Keratinocyte (primary cell): ENCODE measurements at regions not wholly inside any gene's neighbourhood (a gene's known extent, or its start where the extent isn't known, plus 50 kb on each side); places are given as distances from the start of the nearest gene placed in this dataset.

ENCODE experiments used
- EZH2 ChIP-seq: IDR thresholded peaks from one replicate; pipeline ENCODE4 v1.6.1; 2012; ENCODE audit warnings: inconsistent platforms, mild to moderate bottlenecking, low read length, moderate library complexity
- TF ChIP-seq, protein P1 (sequence below), 3 experiments: IDR thresholded peaks in 1 of 3; conservative IDR thresholded peaks in 1 of 3; optimal IDR thresholded peaks in 1 of 3; 2 replicates in 2 of 3; 3 replicates in 1 of 3; pipeline versions ENCODE3 to v1.5.1; 2011; ENCODE audit warnings: low read length in 3 of 3, mild to moderate bottlenecking in 3 of 3, moderate library complexity in 2 of 3, control low read depth in 1 of 3, inconsistent platforms in 1 of 3; ENCODE audit not compliant: insufficient read depth in 2 of 3; ENCODE audit errors: extremely low read depth in 1 of 3

DNA sequence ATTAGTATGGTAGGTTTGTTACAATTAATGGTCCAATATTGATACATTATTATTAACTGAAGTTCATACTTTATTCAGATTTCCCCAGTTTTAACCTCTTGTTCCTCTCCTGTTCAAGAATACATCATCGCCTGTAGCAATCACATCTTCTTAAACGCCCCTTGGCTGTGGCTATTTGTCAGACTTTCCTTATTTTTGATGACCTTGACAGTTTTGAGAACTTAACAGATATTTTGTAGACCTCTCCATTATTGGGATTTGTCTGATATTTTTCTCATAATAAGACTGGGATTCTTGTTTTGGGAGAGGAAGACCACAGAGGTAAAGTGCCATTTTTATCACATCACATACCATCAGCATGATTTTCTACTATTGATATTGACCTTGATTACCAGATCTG, 112.3 kb upstream of the MARCHF11 start:
- TF ChIP-seq, protein P1, sequence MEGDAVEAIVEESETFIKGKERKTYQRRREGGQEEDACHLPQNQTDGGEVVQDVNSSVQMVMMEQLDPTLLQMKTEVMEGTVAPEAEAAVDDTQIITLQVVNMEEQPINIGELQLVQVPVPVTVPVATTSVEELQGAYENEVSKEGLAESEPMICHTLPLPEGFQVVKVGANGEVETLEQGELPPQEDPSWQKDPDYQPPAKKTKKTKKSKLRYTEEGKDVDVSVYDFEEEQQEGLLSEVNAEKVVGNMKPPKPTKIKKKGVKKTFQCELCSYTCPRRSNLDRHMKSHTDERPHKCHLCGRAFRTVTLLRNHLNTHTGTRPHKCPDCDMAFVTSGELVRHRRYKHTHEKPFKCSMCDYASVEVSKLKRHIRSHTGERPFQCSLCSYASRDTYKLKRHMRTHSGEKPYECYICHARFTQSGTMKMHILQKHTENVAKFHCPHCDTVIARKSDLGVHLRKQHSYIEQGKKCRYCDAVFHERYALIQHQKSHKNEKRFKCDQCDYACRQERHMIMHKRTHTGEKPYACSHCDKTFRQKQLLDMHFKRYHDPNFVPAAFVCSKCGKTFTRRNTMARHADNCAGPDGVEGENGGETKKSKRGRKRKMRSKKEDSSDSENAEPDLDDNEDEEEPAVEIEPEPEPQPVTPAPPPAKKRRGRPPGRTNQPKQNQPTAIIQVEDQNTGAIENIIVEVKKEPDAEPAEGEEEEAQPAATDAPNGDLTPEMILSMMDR (optimal IDR thresholded peaks at IDR 0.05 in 1 of 3, IDR thresholded peaks at IDR 0.05 in 1 of 3, conservative IDR thresholded peaks at IDR 0.05 in 1 of 3; ENCODE audit: extremely low read depth in 1 of 3, insufficient read depth in 2 of 3, low read length in 3 of 3) = no peak
- TF ChIP-seq EZH2 = no peak
